ENCODE measurements at regions not wholly inside any gene's neighbourhood (a gene's known extent, or its start where the extent isn't known, plus 50 kb on each side); places are given as distances from the start of the nearest gene placed in this dataset.

DNA sequence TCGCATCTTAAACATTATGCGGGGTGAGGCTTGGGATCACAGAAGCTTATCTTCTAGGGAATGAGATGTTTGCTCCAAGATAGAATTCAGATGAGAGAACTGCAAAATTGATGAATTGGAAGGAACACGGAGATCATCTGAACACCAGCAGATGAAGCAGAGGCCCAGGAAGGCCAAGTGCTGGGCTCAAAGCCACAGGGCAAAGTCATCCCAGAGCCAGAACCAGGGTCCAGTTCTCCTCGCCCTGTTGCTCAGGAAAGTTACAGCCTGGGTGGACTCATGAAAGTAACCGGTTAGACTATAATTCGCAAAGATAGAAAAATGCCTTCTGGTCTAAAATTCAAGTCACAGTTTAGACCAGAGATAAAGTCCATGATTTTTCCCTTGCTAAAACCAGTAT is 456.1 kb upstream of the ID2 start:
- Histone ChIP-seq H2AFZ (ENCODE audit: low read depth) (no peak overlapping the region), H3K9ac (no peak overlapping the region), H3K27ac (no peak overlapping the region), H3K36me3 (ENCODE audit: insufficient read depth) (no peaks in the 10 kb centered on the region), H3K4me1 (ENCODE audit: low read depth, poor library complexity, severe bottlenecking) (peaks cover 20% of the 10 kb centered on the region), H3K4me3 (IDR thresholded peaks at IDR 0.05; ENCODE audit: insufficient read depth, low read depth, low read length) (no peak overlapping the region), H3K79me2 (ENCODE audit: insufficient read depth, low read depth) (no peaks in the 10 kb centered on the region), H3K27me3 (ENCODE audit: insufficient read depth, low read depth) (no peaks in the 10 kb centered on the region), H3K4me2 (no peak overlapping the region), H4K20me1 (ENCODE audit: insufficient read depth) (no peaks in the 10 kb centered on the region)
- TF ChIP-seq, protein P1, sequence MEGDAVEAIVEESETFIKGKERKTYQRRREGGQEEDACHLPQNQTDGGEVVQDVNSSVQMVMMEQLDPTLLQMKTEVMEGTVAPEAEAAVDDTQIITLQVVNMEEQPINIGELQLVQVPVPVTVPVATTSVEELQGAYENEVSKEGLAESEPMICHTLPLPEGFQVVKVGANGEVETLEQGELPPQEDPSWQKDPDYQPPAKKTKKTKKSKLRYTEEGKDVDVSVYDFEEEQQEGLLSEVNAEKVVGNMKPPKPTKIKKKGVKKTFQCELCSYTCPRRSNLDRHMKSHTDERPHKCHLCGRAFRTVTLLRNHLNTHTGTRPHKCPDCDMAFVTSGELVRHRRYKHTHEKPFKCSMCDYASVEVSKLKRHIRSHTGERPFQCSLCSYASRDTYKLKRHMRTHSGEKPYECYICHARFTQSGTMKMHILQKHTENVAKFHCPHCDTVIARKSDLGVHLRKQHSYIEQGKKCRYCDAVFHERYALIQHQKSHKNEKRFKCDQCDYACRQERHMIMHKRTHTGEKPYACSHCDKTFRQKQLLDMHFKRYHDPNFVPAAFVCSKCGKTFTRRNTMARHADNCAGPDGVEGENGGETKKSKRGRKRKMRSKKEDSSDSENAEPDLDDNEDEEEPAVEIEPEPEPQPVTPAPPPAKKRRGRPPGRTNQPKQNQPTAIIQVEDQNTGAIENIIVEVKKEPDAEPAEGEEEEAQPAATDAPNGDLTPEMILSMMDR (conservative IDR thresholded peaks at IDR 0.05; ENCODE audit: low read depth, low read length) = no peak

- H2AFZ ChIP-seq (ENCODE audit: low read depth) = peak overlapping the region; percentile 65; the same call in 1 of the 2 replicates
- H3K27me3 ChIP-seq (ENCODE audit: insufficient read depth, low read depth) = no peaks in the 10 kb centered on the region
- H3K27ac ChIP-seq = peak overlapping the region; percentile 65
- peak overlapping the region; percentile 25 for H3K4me3 ChIP-seq (IDR thresholded peaks at IDR 0.05; ENCODE audit: insufficient read depth, low read depth, low read length)
- no peaks in the 10 kb centered on the region for H4K20me1 ChIP-seq (ENCODE audit: insufficient read depth)
- H3K79me2 ChIP-seq (ENCODE audit: insufficient read depth, low read depth) = no peaks in the 10 kb centered on the region
- H3K4me2 ChIP-seq = peak overlapping the region; percentile 71
- peaks cover 38% of the 10 kb centered on the region for H3K4me1 ChIP-seq (ENCODE audit: low read depth, poor library complexity, severe bottlenecking)
- TF ChIP-seq, protein P1 (conservative IDR thresholded peaks at IDR 0.05; ENCODE audit: low read depth, low read length) = no peak
- no peaks in the 10 kb centered on the region for H3K36me3 ChIP-seq (ENCODE audit: insufficient read depth)
- H3K9ac ChIP-seq = peak overlapping the region; percentile 26; the same call in 1 of the 2 replicates
Observed at GRCh38 chr2:8229546-8229986, 452.3 kb upstream of the ID2 start.

- Histone ChIP-seq H3K9ac (no peak overlapping the region), H2AFZ (ENCODE audit: low read depth) (no peak overlapping the region), H3K27me3 (ENCODE audit: insufficient read depth, low read depth) (no peaks in the 10 kb centered on the region), H3K4me2 (peak overlapping the region; percentile 71; the same call in 1 of the 2 replicates), H3K4me3 (IDR thresholded peaks at IDR 0.05; ENCODE audit: insufficient read depth, low read depth, low read length) (no peak overlapping the region), H3K36me3 (ENCODE audit: insufficient read depth) (no peaks in the 10 kb centered on the region), H4K20me1 (ENCODE audit: insufficient read depth) (no peaks in the 10 kb centered on the region), H3K27ac (no peak overlapping the region), H3K79me2 (ENCODE audit: insufficient read depth, low read depth) (no peaks in the 10 kb centered on the region), H3K4me1 (ENCODE audit: low read depth, poor library complexity, severe bottlenecking) (peaks cover 46% of the 10 kb centered on the region)
- TF ChIP-seq, protein P1 (conservative IDR thresholded peaks at IDR 0.05; ENCODE audit: low read depth, low read length) = no peak
Observed at GRCh38 chr2:8230466-8230865, 451.4 kb upstream of the ID2 start.

GRCh38 chr2:8231902-8232301 is 450.0 kb upstream of the ID2 start:
- Histone ChIP-seq H3K27me3 (ENCODE audit: insufficient read depth, low read depth) (no peaks in the 10 kb centered on the region), H3K79me2 (ENCODE audit: insufficient read depth, low read depth) (no peaks in the 10 kb centered on the region), H3K4me1 (ENCODE audit: low read depth, poor library complexity, severe bottlenecking) (peaks cover 52% of the 10 kb centered on the region), H3K4me2 (no peak overlapping the region), H3K9ac (no peak overlapping the region), H3K4me3 (IDR thresholded peaks at IDR 0.05; ENCODE audit: insufficient read depth, low read depth, low read length) (no peak overlapping the region), H2AFZ (ENCODE audit: low read depth) (no peak overlapping the region), H3K27ac (no peak overlapping the region), H4K20me1 (ENCODE audit: insufficient read depth) (no peaks in the 10 kb centered on the region), H3K36me3 (ENCODE audit: insufficient read depth) (no peaks in the 10 kb centered on the region)
- TF ChIP-seq, protein P1 (conservative IDR thresholded peaks at IDR 0.05; ENCODE audit: low read depth, low read length) = no peak

All from KMS-11 (cell line).